ENCODE measurements at regions not wholly inside any gene's neighbourhood (a gene's known extent, or its start where the extent isn't known, plus 50 kb on each side); places are given as distances from the start of the nearest gene placed in this dataset.

- Histone ChIP-seq H3K9ac (ENCODE audit: low read length) (no peak overlapping the region), H4K20me1 (ENCODE audit: low read length) (no peaks in the 10 kb centered on the region), H3K36me3 (ENCODE audit: low read depth, low read length) (no peaks in the 10 kb centered on the region), H3K9me3 (ENCODE audit: low read length) (no peaks in the 10 kb centered on the region), H3K27me3 (ENCODE audit: low read length) (no peaks in the 10 kb centered on the region), H2AFZ (ENCODE audit: low read length) (no peak overlapping the region), H3K4me1 (ENCODE audit: insufficient read depth, low read length) (peaks cover 22% of the 10 kb centered on the region), H3K79me2 (ENCODE audit: low read length) (no peaks in the 10 kb centered on the region), H3K9me2 (replicated peaks; ENCODE audit: low read length) (no peaks in the 10 kb centered on the region), H3K4me3 (ENCODE audit: low read length) (no peak overlapping the region), H3K4me2 (ENCODE audit: low read length) (no peak overlapping the region), H3K27ac (ENCODE audit: low read length) (no peak overlapping the region), H3F3A (ENCODE audit: low read length, unreplicated experiment) (no peaks in the 10 kb centered on the region)
- TF ChIP-seq EZH2 (IDR thresholded peaks at IDR 0.05; ENCODE audit: low read length, unreplicated experiment) (no peak), EZH2phosphoT487 (IDR thresholded peaks at IDR 0.05; ENCODE audit: borderline replicate concordance, low read length) (no peak)
- TF ChIP-seq, protein P1, sequence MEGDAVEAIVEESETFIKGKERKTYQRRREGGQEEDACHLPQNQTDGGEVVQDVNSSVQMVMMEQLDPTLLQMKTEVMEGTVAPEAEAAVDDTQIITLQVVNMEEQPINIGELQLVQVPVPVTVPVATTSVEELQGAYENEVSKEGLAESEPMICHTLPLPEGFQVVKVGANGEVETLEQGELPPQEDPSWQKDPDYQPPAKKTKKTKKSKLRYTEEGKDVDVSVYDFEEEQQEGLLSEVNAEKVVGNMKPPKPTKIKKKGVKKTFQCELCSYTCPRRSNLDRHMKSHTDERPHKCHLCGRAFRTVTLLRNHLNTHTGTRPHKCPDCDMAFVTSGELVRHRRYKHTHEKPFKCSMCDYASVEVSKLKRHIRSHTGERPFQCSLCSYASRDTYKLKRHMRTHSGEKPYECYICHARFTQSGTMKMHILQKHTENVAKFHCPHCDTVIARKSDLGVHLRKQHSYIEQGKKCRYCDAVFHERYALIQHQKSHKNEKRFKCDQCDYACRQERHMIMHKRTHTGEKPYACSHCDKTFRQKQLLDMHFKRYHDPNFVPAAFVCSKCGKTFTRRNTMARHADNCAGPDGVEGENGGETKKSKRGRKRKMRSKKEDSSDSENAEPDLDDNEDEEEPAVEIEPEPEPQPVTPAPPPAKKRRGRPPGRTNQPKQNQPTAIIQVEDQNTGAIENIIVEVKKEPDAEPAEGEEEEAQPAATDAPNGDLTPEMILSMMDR (conservative IDR thresholded peaks at IDR 0.05; ENCODE audit: low read depth, low read length) = no peak
- no peak for DNase-seq
- no peak for ATAC-seq
- intact Hi-C loops (cut with micrococcal nuclease) = no loop called here
- BruUV-seq (replicated peaks) = no TSS peak
- POLR2A ChIA-PET (ENCODE audit: unreplicated experiment) = no interaction called here
- CTCF ChIA-PET = no interaction called here
Measured at GRCh38 chr15:67940324-67940719, 100.5 kb upstream of the RNU6-1 start.

- H3K36me3 ChIP-seq (ENCODE audit: low read depth, low read length) = no peaks in the 10 kb centered on the region
- H3K79me2 ChIP-seq (ENCODE audit: low read length) = no peaks in the 10 kb centered on the region
- H3K9me3 ChIP-seq (ENCODE audit: low read length) = no peaks in the 10 kb centered on the region
- H3K4me3 ChIP-seq (ENCODE audit: low read length) = no peak overlapping the region
- no peaks in the 10 kb centered on the region for H3K9me2 ChIP-seq (replicated peaks; ENCODE audit: low read length)
- BruUV-seq (replicated peaks) = no TSS peak
- peaks cover 32% of the 10 kb centered on the region for H3K4me1 ChIP-seq (ENCODE audit: insufficient read depth, low read length)
- no peaks in the 10 kb centered on the region for H4K20me1 ChIP-seq (ENCODE audit: low read length)
- intact Hi-C loops (cut with micrococcal nuclease) = no loop called here
- H3K27ac ChIP-seq (ENCODE audit: low read length) = no peak overlapping the region
- ATAC-seq (peak; percentile 86), DNase-seq (peak; percentile 85)
- ChIA-PET POLR2A (ENCODE audit: unreplicated experiment) (no interaction called here), CTCF (no interaction called here)
- no peak overlapping the region for H2AFZ ChIP-seq (ENCODE audit: low read length)
- H3K27me3 ChIP-seq (ENCODE audit: low read length) = no peaks in the 10 kb centered on the region
- H3K9ac ChIP-seq (ENCODE audit: low read length) = no peak overlapping the region
- H3F3A ChIP-seq (ENCODE audit: low read length, unreplicated experiment) = no peaks in the 10 kb centered on the region
- TF ChIP-seq, protein P1 (conservative IDR thresholded peaks at IDR 0.05; ENCODE audit: low read depth, low read length) = no peak
- TF ChIP-seq EZH2 (IDR thresholded peaks at IDR 0.05; ENCODE audit: low read length, unreplicated experiment) = no peak
- TF ChIP-seq EZH2phosphoT487 (IDR thresholded peaks at IDR 0.05; ENCODE audit: borderline replicate concordance, low read length) = no peak
- H3K4me2 ChIP-seq (ENCODE audit: low read length) = peak overlapping the region; percentile 32
Measured at GRCh38 chr15:67941648-67942310, 101.9 kb upstream of the RNU6-1 start.

GRCh38 chr15:67943475-67943874 is 103.6 kb upstream of the RNU6-1 start:
- no TSS peak for BruUV-seq (replicated peaks)
- POLR2A ChIA-PET (ENCODE audit: unreplicated experiment) = no interaction called here

More at GRCh38 chr15:67943475-67943874, 103.6 kb upstream of the RNU6-1 start:
- DNase-seq (no peak), ATAC-seq (no peak)
- no peak overlapping the region for H3K4me3 ChIP-seq (ENCODE audit: low read length)
- no peak overlapping the region for H3K27ac ChIP-seq (ENCODE audit: low read length)
- TF ChIP-seq EZH2 (IDR thresholded peaks at IDR 0.05; ENCODE audit: low read length, unreplicated experiment) (no peak), EZH2phosphoT487 (IDR thresholded peaks at IDR 0.05; ENCODE audit: borderline replicate concordance, low read length) (no peak)
- TF ChIP-seq, protein P1 (conservative IDR thresholded peaks at IDR 0.05; ENCODE audit: low read depth, low read length) = no peak
- no peaks in the 10 kb centered on the region for H4K20me1 ChIP-seq (ENCODE audit: low read length)
- CTCF ChIA-PET = no interaction called here
- intact Hi-C loops (cut with micrococcal nuclease) = no loop called here
- no peaks in the 10 kb centered on the region for H3K9me3 ChIP-seq (ENCODE audit: low read length)
- no peak overlapping the region for H2AFZ ChIP-seq (ENCODE audit: low read length)
- peaks cover 26% of the 10 kb centered on the region for H3K4me1 ChIP-seq (ENCODE audit: insufficient read depth, low read length)
- H3K4me2 ChIP-seq (ENCODE audit: low read length) = no peak overlapping the region
- no peaks in the 10 kb centered on the region for H3K27me3 ChIP-seq (ENCODE audit: low read length)
- no peaks in the 10 kb centered on the region for H3K36me3 ChIP-seq (ENCODE audit: low read depth, low read length)
- H3K9me2 ChIP-seq (replicated peaks; ENCODE audit: low read length) = no peaks in the 10 kb centered on the region
- H3K9ac ChIP-seq (ENCODE audit: low read length) = no peak overlapping the region
- no peaks in the 10 kb centered on the region for H3K79me2 ChIP-seq (ENCODE audit: low read length)
- no peaks in the 10 kb centered on the region for H3F3A ChIP-seq (ENCODE audit: low read length, unreplicated experiment)
